Loucy (cell line): ENCODE measurements at regions not wholly inside any gene's neighbourhood (a gene's known extent, or its start where the extent isn't known, plus 50 kb on each side); places are given as distances from the start of the nearest gene placed in this dataset.

ENCODE experiments used
- CTCF ChIP-seq: fragments of 200-600 bp; sonication (generic); conservative IDR thresholded peaks from 2 replicates; pipeline ENCODE4 v1.5.1; 2014; ENCODE audit warnings: mild to moderate bottlenecking, antibody characterized with exemption, low read length
- EZH2phosphoT487 ChIP-seq: fragments of 200-600 bp; IDR thresholded peaks from 2 replicates; pipeline ENCODE4 v1.6.1; 2018; ENCODE audit warnings: antibody characterized with exemption, mild to moderate bottlenecking, moderate library complexity, borderline replicate concordance

- TF ChIP-seq CTCF (no peak), EZH2phosphoT487 (no peak)
These were observed 177.9 kb downstream of the PAX3 start for GRCh38 chr2:222120933-222121332.
